ENCODE measurements at regions not wholly inside any gene's neighbourhood (a gene's known extent, or its start where the extent isn't known, plus 50 kb on each side); places are given as distances from the start of the nearest gene placed in this dataset.

DNA sequence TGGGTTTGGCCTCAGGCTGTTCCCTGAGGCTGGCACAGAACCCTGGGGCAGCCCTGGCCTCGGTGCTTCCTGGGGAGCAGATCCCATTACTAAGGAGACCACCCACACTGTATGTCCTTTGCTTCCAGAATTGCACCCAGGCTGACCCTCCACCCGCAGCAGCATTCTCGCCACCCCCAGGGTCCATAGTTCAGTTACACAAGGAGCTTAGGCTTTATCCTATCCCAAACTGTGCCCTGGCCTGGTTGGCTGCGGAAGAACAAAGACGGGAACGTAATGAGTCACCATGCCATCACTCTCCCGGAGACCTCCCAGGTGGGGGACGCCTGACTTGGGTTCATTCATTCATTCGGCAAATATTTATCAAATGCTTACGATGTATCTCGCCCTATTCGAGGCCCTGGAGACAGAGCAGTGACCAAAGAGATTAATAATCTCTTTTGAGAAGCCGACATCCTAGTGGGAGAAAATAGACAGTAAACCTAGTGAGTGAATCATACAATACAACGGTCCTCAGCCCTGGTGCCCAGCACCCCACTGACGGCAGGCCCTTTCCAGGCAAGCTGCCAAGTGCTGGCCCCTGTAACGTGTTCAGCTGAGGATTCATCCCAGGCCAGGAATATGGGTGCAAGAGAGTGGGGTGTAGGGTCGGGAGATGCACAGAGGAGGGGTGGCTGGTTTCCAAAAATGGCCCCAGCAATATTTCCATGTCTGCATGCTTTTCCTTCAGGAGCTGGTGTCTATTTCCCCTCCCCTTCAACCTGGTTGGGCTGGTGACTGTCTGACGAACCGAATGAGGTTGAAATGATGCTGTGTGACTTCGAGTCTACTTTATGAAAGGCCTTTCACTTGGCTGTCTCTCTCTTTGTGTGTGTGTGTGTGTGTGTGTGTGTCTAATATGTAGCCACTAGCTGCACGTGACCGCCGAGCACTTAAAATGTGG lies 134.2 kb downstream of the MGAT5B start:
- TF ChIP-seq FOXP2 (optimal IDR thresholded peaks at IDR 0.05; ENCODE audit: borderline replicate concordance, extremely low read depth, extremely low read length, insufficient read depth): no peak
- TF ChIP-seq SIN3A (IDR thresholded peaks at IDR 0.05; ENCODE audit: borderline replicate concordance, insufficient read depth, low read length): no peak
- no peak for TF ChIP-seq TAF1 (IDR thresholded peaks at IDR 0.05; ENCODE audit: borderline replicate concordance, insufficient read depth, low read length)
- no peak for TF ChIP-seq POLR2AphosphoS5 (IDR thresholded peaks at IDR 0.05; ENCODE audit: low read depth, low read length)
- TF ChIP-seq, protein P1, sequence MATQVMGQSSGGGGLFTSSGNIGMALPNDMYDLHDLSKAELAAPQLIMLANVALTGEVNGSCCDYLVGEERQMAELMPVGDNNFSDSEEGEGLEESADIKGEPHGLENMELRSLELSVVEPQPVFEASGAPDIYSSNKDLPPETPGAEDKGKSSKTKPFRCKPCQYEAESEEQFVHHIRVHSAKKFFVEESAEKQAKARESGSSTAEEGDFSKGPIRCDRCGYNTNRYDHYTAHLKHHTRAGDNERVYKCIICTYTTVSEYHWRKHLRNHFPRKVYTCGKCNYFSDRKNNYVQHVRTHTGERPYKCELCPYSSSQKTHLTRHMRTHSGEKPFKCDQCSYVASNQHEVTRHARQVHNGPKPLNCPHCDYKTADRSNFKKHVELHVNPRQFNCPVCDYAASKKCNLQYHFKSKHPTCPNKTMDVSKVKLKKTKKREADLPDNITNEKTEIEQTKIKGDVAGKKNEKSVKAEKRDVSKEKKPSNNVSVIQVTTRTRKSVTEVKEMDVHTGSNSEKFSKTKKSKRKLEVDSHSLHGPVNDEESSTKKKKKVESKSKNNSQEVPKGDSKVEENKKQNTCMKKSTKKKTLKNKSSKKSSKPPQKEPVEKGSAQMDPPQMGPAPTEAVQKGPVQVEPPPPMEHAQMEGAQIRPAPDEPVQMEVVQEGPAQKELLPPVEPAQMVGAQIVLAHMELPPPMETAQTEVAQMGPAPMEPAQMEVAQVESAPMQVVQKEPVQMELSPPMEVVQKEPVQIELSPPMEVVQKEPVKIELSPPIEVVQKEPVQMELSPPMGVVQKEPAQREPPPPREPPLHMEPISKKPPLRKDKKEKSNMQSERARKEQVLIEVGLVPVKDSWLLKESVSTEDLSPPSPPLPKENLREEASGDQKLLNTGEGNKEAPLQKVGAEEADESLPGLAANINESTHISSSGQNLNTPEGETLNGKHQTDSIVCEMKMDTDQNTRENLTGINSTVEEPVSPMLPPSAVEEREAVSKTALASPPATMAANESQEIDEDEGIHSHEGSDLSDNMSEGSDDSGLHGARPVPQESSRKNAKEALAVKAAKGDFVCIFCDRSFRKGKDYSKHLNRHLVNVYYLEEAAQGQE (IDR thresholded peaks at IDR 0.05; ENCODE audit: insufficient read depth in 1 of 2, low read depth in 2 of 2, low read length in 2 of 2): no peak

Measured in PFSK-1 (cell line).